RWPE2 (cell line): ENCODE measurements at regions not wholly inside any gene's neighbourhood (a gene's known extent, or its start where the extent isn't known, plus 50 kb on each side); places are given as distances from the start of the nearest gene placed in this dataset.

Experiments used
- ATAC-seq: fragments of 200-7000 bp; cut with Tn5 transposase; 3 replicates; pipeline ENCODE4 v1.9.1; 2021; ENCODE audit warnings: low read depth
- DNase-seq: peaks from one replicate; pipeline ENCODE4 v3.0.0-alpha.2; 2020; ENCODE audit warnings: low spot score
- H3K27ac ChIP-seq: fragments of 450-650 bp; 2 replicates; pipeline ENCODE4 v1.5.1; 2017; ENCODE audit warnings: mild to moderate bottlenecking; ENCODE audit not compliant: poor library complexity, severe bottlenecking
- H3K27me3 ChIP-seq: fragments of 250-450 bp; sonication (Bioruptor Pico); 2 replicates; pipeline ENCODE4 v1.5.1; 2021; ENCODE audit warnings: mild to moderate bottlenecking, moderate library complexity; ENCODE audit not compliant: insufficient read depth, poor library complexity, severe bottlenecking
- H3K36me3 ChIP-seq: fragments of 250-450 bp; sonication (Bioruptor Pico); 2 replicates; pipeline ENCODE4 v1.5.1; 2020; ENCODE audit warnings: low read depth, mild to moderate bottlenecking, moderate library complexity
- H3K4me1 ChIP-seq: fragments of 250-450 bp; sonication (Bioruptor Pico); 2 replicates; pipeline ENCODE4 v1.5.1; 2021; ENCODE audit warnings: mild to moderate bottlenecking, moderate library complexity; ENCODE audit not compliant: insufficient read depth, poor library complexity, severe bottlenecking
- H3K4me3 ChIP-seq: fragments of 250-450 bp; sonication (Bioruptor Pico); 2 replicates; pipeline ENCODE4 v1.5.1; 2021; ENCODE audit warnings: mild to moderate bottlenecking, moderate library complexity; ENCODE audit not compliant: severe bottlenecking
- H3K9me3 ChIP-seq: fragments of 250-450 bp; sonication (Bioruptor Pico); 2 replicates; pipeline ENCODE4 v1.5.1; 2021; ENCODE audit warnings: mild to moderate bottlenecking, moderate library complexity; ENCODE audit not compliant: severe bottlenecking
- CTCF ChIP-seq: fragments of 450-650 bp; IDR thresholded peaks from one replicate; pipeline ENCODE4 v1.5.1; 2017; ENCODE audit warnings: mild to moderate bottlenecking, moderate library complexity; ENCODE audit not compliant: poor library complexity, severe bottlenecking

DNA sequence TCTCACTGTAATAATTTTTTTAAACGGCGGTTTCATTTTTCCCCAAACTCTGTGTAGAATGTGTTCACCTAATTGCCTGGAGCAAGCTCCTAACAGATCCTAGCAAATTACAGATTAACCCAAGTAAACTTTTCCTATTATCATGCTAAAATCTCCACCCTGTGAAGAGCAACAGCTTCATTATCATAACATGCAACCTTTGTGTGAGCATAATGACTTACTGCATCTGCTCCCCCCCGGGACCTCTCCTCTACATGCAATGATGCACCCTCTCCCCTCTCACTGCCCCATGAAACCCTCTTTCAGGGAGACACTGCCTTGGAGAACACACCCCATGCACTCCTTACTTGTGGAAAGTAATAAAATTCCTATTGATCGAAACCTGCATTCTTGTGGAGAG, 717.0 kb upstream of the TMPRSS15 start:
- no peak for TF ChIP-seq CTCF
- Histone ChIP-seq H3K27me3 (peaks cover 3% of the 10 kb centered on the region), H3K36me3 (no peaks in the 10 kb centered on the region), H3K27ac (no peak overlapping the region), H3K9me3 (peaks cover 2% of the 10 kb centered on the region), H3K4me1 (no peaks in the 10 kb centered on the region), H3K4me3 (no peak overlapping the region)
- DNase-seq (no peak), ATAC-seq (no peak)

- Histone ChIP-seq H3K27me3 (peaks cover 3% of the 10 kb centered on the region), H3K27ac (no peak overlapping the region), H3K4me3 (no peak overlapping the region), H3K36me3 (no peaks in the 10 kb centered on the region), H3K4me1 (no peaks in the 10 kb centered on the region), H3K9me3 (peaks cover 2% of the 10 kb centered on the region)
- DNase-seq: no peak
- no peak for TF ChIP-seq CTCF
- ATAC-seq: no peak
Measured at GRCh38 chr21:19122356-19122755, 718.8 kb upstream of the TMPRSS15 start.

DNA sequence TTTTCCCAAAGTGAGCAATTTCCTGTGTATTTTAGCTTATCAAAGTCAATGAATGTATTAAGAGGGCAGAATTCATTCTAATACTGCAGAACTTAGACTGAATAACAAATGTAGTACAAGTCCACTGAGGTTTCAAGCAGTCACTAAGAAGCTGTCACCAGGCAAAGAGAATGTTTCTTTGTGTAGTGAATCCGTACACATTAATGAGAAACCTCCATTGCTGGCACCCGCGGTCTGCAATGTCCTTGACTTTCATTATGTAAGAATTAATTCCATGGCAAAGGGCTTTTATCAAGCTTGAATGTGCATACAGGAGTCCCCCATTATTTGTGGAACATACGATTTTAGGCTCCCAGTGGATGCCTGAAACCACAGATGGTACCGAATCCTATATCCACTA, 719.5 kb upstream of the TMPRSS15 start:
- Histone ChIP-seq H3K4me3 (no peak overlapping the region), H3K27ac (no peak overlapping the region), H3K27me3 (peaks cover 3% of the 10 kb centered on the region), H3K9me3 (no peaks in the 10 kb centered on the region), H3K36me3 (no peaks in the 10 kb centered on the region), H3K4me1 (no peaks in the 10 kb centered on the region)
- TF ChIP-seq CTCF: no peak
- DNase-seq: no peak
- ATAC-seq: no peak

- Histone ChIP-seq H3K36me3 (no peaks in the 10 kb centered on the region), H3K9me3 (no peaks in the 10 kb centered on the region), H3K27me3 (peaks cover 3% of the 10 kb centered on the region), H3K4me1 (no peaks in the 10 kb centered on the region), H3K4me3 (no peak overlapping the region), H3K27ac (no peak overlapping the region)
- DNase-seq: no peak
- no peak for TF ChIP-seq CTCF
- ATAC-seq: no peak
Measured at GRCh38 chr21:19123525-19123924, 719.9 kb upstream of the TMPRSS15 start.

- H3K4me3 ChIP-seq: no peak overlapping the region
- H3K36me3 ChIP-seq: no peaks in the 10 kb centered on the region
- no peak for ATAC-seq
- no peaks in the 10 kb centered on the region for H3K4me1 ChIP-seq
- no peak for TF ChIP-seq CTCF
- no peaks in the 10 kb centered on the region for H3K9me3 ChIP-seq
- DNase-seq: no peak
- no peak overlapping the region for H3K27ac ChIP-seq
- H3K27me3 ChIP-seq: peaks cover 3% of the 10 kb centered on the region
Measured at GRCh38 chr21:19124691-19125090, 721.1 kb upstream of the TMPRSS15 start.
